GM12865 (cell line): ENCODE measurements at regions not wholly inside any gene's neighbourhood (a gene's known extent, or its start where the extent isn't known, plus 50 kb on each side); places are given as distances from the start of the nearest gene placed in this dataset.
"Not testable (repeated sequence)": the region's sequence is repeated elsewhere in the genome, so short reads cannot be mapped to it uniquely, and the experiment has no call there.

ENCODE experiments used
- DNase-seq: peaks from one replicate; pipeline ENCODE4 v3.0.0; 2010; ENCODE audit warnings: low read depth
- H3K4me3 ChIP-seq: 2 replicates; pipeline ENCODE4 v1.5.1; 2011; ENCODE audit warnings: mild to moderate bottlenecking, low read depth, low read length, control low read depth
- TF ChIP-seq, protein P1 (sequence below): IDR thresholded peaks from 2 replicates; pipeline ENCODE4 v1.5.1; 2011; ENCODE audit warnings: low read length, control low read depth, low read depth, inconsistent platforms; ENCODE audit not compliant: insufficient read depth; ENCODE audit errors: missing control alignments

DNA sequence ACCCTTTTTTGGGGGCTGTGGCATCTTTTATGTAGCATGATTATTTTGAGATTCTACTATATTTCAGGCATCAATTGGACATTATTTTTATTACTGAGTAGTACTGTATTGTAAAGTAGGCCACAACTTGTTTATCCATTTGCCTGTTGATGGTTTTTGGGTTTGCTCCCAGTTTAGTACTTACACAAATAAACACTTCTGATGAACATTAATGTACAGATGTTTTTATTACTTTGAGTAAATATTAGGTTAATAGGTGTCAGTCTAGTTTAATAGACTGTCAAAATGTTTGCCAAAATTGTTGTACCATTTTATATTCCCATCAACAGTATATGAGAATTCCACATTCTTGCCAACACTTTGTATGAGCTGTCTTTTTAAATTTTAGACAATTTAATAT is 214.9 kb upstream of the MAD2L1 start:
- TF ChIP-seq, protein P1, sequence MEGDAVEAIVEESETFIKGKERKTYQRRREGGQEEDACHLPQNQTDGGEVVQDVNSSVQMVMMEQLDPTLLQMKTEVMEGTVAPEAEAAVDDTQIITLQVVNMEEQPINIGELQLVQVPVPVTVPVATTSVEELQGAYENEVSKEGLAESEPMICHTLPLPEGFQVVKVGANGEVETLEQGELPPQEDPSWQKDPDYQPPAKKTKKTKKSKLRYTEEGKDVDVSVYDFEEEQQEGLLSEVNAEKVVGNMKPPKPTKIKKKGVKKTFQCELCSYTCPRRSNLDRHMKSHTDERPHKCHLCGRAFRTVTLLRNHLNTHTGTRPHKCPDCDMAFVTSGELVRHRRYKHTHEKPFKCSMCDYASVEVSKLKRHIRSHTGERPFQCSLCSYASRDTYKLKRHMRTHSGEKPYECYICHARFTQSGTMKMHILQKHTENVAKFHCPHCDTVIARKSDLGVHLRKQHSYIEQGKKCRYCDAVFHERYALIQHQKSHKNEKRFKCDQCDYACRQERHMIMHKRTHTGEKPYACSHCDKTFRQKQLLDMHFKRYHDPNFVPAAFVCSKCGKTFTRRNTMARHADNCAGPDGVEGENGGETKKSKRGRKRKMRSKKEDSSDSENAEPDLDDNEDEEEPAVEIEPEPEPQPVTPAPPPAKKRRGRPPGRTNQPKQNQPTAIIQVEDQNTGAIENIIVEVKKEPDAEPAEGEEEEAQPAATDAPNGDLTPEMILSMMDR = no peak
- H3K4me3 ChIP-seq = no peak overlapping the region
- no peak for DNase-seq

DNA sequence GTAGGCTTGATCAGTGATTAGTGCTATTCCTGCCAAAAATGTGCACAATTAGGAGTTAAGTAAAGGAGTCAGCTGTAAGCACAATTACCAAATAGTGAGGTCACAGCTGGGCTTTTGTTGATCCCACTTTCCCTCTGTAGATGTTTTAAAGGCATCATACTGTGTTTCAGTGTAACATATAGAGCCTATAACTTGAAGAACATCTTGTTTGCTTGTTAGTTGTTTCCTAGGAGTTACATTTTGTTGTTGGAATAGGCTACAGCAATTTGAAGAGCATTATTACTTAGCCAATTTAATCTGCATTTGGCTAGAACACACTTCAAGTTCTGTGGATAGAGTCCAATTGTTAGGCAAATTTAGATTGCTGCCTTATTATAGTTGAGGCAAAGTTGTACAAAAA is 210.7 kb upstream of the MAD2L1 start:
- no peak for DNase-seq
- H3K4me3 ChIP-seq = no peak overlapping the region
- TF ChIP-seq, protein P1 = no peak

DNA sequence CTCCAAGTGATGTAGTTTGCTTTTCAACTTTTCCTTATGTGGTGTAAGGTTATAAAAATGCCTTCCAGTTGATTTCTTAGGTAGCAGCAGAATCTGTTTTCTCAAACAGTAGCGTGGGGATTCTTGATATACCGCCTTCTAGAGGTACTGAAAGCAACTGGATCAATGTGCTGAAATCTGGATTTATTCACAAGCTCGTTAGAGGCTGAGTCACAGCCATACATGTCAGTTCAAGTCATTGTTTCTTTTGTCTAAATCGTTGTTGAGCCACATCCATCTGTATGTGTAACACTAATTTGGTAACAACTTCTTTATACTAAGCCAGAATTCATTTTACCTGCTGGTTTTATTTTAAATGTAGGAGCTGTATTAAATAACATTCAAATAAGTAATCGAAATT is 200.0 kb upstream of the MAD2L1 start:
- no peak overlapping the region for H3K4me3 ChIP-seq
- no peak for DNase-seq
- TF ChIP-seq, protein P1 = no peak

DNA sequence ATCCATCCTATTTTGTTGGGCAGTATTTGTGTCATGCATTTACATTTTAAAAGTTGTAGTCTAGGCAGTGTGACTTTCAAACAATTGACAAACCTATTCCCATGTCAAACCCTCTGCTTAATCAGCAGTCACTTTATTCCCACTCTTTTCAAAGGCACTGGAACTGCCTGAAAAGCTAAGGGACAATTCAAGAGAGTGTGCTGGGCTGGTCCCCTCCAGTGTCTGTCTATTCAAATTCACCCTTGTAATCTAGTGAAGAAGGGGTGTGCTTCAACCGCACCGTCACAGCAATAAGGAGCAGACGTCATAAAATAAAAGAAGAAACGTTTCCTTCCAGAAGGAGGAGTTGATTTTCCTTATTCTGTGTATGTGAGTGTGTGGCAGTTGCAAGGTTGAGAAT is 197.0 kb upstream of the MAD2L1 start:
- DNase-seq = no peak
- TF ChIP-seq, protein P1 = no peak
- H3K4me3 ChIP-seq = no peak overlapping the region

DNA sequence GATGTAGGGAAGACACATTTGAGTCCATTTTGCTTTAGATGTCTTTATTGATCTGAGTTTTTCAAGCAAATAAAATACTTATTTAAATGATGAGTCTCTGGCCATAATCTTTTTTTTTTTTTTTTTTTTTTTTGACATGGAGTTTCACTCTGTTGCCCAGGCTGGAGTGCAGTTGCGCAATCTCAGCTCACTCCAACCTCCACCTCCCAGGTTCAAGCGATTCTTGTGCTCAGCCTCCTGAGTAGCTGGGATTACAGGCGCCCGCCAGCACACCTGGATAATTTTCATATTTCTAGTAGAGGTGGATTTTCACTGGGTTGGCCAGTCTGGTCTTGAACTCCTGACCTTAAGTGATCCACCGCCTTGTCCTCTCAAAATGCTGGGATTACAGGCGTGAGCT is 194.5 kb upstream of the MAD2L1 start:
- TF ChIP-seq, protein P1 = no peak
- H3K4me3 ChIP-seq = no peak overlapping the region
- DNase-seq = no peak

DNA sequence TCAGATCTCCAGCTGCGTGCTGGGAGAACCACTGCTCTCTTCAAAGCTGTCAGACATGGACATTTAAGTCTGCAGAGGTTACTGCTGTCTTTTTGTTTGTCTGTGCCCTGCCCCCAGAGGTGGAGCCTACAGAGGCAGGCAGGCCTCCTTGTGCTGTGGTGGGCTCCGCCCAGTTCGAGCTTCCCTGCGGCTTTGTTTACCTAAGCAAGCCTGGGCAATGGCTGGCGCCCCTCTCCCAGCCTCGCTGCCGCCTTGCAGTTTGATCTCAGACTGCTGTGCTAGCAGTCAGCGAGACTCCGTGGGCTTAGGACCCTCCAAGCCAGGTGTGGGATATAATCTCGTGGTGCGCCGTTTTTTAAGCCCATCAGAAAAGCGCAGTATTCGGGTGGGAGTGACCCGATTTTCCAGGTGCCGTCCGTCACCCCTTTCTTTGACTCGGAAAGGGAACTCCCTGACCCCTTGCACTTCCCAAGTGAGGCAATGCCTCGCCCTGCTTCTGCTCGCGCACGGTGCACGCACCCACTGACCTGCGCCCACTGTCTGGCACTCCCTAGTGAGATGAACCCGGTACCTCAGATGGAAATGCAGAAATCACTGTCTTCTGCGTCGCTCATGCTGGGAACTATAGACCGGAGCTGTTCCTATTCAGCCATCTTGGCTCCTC is 189.6 kb upstream of the MAD2L1 start:
- DNase-seq, H3K4me3 ChIP-seq: not testable (repeated sequence)

DNA sequence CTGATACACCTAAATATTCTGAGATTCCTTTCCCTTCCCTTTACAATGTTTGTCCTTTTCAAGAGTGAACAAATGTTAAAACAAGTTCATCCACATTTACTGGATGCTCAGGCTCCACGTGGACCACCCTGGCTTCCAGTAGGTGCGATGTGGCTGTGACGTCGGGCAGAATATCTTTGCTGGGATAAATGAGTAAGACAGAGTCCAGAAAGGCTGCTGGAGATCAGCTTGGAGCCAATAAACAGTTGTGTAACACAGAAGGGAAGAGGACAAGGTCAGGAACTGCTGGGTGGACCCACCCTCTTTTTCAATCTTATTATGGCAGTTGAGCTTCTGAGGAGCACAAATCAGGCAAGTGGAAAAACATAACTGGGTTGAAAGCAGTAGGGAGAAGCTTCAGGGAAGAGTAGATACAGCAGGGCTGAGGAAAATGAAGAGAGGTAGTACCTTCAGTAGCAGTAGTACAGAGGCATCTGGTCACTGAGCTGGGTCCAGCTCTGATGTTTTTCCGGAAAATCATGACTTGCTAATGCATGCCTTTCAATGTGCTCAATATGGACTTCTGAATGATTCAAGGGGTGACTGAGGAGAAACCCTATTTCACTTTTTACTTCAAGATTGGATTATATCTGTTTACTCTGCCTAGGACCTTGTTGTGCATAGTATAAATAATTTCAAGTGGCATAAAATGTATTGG is 171.8 kb upstream of the MAD2L1 start:
- TF ChIP-seq, protein P1 = no peak
- DNase-seq = no peak
- no peak overlapping the region for H3K4me3 ChIP-seq
